ENCODE measurements at regions not wholly inside any gene's neighbourhood (a gene's known extent, or its start where the extent isn't known, plus 50 kb on each side); places are given as distances from the start of the nearest gene placed in this dataset.

- peak; percentile 59 for ATAC-seq
Observed at GRCh38 chrX:13266641-13267345, 53.1 kb downstream of the ATXN3L start.

DNA sequence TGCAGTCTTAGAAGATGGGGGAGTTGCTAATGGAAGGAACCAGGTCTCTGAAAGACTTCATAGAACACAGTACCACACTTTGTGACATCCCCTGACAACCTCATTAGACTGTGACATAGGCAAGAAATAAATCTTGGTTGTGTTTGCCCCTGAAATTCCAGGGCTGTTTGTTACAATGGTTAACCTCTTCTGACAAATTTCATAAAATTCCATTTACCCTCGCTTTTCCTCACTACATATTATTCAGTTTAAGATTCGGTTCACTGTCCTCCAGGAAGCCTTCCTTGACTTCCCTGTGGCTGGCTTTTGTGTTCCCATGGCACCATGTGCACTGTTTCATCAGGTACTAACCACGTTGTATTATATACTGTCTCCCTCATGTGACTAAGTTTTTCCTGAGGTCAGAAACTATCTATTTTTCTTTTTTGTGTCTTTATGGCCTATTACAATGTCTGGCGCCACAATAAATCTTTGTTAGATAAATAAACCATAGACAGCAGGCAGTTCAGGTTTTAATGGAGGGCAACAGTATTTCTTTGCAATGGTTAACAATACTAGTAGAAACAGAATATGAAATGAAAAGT is 54.2 kb downstream of the ATXN3L start:
- no peak for ATAC-seq

GRCh38 chrX:13265111-13265510 is 54.7 kb downstream of the ATXN3L start:
- ATAC-seq: no peak

DNA sequence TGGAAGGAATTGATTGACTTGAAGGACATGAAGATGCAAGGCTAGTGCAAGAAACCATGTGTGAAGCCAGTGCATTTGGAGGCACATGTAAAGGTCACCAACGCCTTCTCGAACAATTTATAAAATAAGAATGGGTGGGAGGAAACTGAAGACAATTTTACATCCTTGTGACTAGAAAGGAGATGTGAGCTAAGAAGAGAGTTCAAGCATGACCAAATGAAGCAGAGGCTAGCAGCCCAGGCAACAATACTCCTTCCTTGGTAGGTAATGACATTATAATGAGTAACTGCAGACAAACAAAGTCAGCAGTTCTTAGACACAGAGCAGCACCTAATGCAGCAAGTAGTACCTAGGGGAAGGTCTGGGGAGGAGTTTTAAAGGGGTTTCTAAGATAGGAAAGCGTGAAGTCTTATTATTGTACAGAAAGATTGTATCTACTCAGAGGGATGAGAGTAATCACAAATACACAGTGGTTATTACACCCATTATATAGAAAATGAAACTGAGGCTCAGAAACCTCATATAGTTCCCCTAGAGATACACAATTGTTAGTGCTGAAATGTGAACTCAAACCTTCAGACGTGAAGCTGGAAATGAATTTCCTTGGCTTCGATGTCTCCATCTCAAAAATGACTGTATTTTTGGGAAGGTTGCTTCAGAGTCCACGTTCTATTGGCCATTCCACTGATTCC is 56.1 kb downstream of the ATXN3L start:
- peak; percentile 75 for ATAC-seq

- no peak for ATAC-seq
Observed at GRCh38 chrX:13261348-13261747, 58.5 kb downstream of the ATXN3L start.

DNA sequence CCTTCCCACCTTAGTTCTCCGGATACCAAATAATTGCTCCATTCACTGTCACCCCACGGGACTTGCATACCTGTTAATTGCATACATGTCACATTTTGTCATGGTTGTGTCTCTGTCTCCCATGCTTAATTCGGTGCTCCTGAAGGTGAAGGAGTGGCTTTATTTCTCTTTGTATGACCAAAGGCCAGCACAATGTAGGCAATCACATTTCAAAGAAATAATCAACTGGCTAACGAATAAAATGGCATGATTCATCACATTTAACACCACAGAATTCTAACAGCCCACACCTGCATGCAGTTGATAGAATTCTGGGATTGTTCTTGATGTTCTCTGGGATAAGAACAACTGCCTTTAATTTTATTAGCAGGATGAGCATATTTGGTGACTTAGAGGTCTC is 59.3 kb downstream of the ATXN3L start:
- no peak for ATAC-seq

GRCh38 chrX:13258725-13259124 is 61.1 kb downstream of the ATXN3L start:
- no peak for ATAC-seq

DNA sequence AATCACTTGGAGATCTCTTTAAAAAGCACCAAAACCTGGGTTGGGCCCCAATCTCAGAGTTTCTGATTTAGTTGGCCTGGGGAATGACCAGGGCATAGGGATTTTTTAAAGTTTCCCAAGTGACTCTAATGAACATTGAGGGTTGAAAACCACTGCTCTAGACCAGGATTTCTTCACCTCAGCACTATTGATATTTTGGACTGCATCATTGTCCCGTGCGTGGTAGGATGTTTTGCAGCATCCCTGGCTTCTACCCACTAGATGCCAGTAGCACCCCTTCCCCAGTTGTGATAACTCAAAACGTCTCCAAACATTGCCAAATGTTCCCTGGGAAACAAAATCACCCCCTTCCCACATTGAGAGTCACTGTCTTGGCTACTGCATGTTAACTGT is 61.8 kb downstream of the ATXN3L start:
- no peak for ATAC-seq

GRCh38 chrX:13257223-13258051 is 62.4 kb downstream of the ATXN3L start:
- ATAC-seq: no peak

- no peak for ATAC-seq
Observed at GRCh38 chrX:13256603-13257002, 63.2 kb downstream of the ATXN3L start.

GRCh38 chrX:13254870-13255269 is 65.0 kb downstream of the ATXN3L start:
- ATAC-seq: no peak

- peak; percentile 45 for ATAC-seq
Observed at GRCh38 chrX:13254076-13254785, 65.6 kb downstream of the ATXN3L start.

DNA sequence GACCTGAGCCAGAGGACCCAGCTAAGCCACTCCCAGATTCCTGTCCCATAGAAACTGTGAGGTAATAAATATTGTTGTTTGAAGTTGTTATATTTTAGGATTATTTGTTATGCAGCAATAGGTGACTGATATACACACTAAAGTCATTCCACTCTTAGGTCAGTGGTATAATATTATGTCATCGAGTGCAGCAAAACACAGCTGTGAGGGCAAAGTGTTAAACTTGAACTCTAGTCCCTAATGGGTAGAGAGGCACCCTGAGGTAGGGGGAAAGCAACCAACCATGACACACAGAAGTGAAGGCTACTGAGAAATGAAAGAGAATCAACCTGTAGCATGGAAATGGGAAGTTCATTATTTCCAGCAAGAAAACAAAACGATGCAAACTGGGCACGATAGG is 66.6 kb downstream of the ATXN3L start:
- no peak for ATAC-seq

DNA sequence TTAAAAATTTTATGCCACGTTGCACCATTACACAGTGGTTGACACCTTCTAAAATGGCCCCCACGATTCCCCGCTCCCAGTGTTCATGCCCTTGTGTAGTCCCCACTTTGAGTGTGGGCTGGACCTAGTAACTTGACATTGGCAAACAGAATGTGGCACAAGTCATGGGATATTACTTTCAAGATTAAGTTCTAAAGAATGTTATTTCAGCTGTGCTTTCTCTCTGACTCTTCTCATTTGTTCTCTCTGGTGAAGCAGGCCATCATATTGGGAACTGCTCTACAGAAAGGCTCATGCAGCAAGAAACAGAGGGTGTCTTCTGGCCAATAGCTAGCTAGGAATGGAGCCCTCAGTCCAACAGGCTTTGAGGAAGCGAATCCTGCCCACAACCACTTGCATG is 67.1 kb downstream of the ATXN3L start:
- no peak for ATAC-seq

GRCh38 chrX:13250826-13251580 is 68.8 kb downstream of the ATXN3L start:
- no peak for ATAC-seq

GRCh38 chrX:13248867-13249486 is 70.9 kb downstream of the ATXN3L start:
- ATAC-seq: no peak

DNA sequence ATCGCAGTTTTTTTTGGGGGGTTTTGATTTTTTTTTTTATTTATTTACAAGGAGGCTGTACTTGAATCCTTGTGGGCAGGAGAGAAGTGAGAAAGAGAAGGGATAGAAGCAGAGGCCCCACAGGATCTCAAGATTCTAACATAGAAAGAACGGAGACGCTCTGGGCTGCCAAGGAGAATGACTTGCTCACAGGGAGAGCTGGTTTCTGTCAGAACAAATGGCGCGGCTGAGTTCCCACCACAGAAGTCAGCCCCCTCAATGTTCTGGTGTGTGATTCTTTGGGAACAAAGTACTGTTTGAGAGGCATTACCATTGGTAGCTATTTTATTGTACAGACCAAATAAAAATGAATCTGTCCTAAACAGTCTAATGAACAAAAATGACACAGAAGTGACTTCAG is 80.6 kb downstream of the ATXN3L start:
- ATAC-seq: no peak

GRCh38 chrX:13235930-13236329 is 83.9 kb downstream of the ATXN3L start:
- no peak for ATAC-seq

- no peak for ATAC-seq
Observed at GRCh38 chrX:13232484-13232883, 87.4 kb downstream of the ATXN3L start.

- ATAC-seq: no peak
Observed at GRCh38 chrX:13226214-13226613, 93.6 kb downstream of the ATXN3L start.

DNA sequence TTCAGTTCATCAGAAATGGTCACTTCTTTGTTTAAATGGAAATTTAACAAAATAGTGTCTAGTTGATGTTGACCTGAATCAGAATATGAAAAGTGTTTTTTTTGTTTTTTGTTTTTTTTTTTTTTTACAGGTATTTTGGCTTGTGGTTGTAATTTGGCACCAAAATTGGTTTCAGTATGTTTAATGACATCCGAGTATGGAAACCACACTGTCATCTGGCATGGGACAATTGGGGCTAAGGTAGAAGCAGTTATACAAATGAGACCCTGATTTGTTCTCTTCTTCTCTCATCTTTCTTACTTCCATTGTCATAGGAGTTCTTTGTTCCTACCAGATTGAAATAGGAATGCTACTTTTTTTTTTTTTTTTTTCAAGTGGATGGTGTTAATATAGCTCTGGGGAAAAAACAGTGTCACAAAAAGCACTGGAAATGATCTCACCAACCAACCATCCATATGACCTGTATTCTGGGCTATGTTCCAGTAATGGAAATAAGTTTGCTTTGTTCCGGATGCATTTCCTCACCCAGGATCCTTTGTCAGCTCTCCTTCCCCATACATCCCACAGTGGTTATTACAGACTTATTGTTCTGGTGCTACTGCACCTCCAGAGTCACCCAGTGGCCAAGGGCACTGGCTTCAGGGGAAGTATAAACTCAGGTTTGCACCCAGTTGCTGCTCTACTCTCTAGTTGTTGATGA is 95.8 kb downstream of the ATXN3L start:
- ATAC-seq: peak; percentile 84
